ENCODE measurements at regions not wholly inside any gene's neighbourhood (a gene's known extent, or its start where the extent isn't known, plus 50 kb on each side); places are given as distances from the start of the nearest gene placed in this dataset.

- no peak for DNase-seq (ENCODE audit: low spot score in 2 of 2, unreplicated experiment in 2 of 2)
- no peaks in the 10 kb centered on the region for H3K4me1 Mint-ChIP-seq
- H3K9me3 Mint-ChIP-seq = no peaks in the 10 kb centered on the region
- no peak overlapping the region for H3K27ac Mint-ChIP-seq
- H3K4me3 Mint-ChIP-seq = no peak overlapping the region
- H3K36me3 Mint-ChIP-seq = no peaks in the 10 kb centered on the region
- TF ChIP-seq, protein P1, sequence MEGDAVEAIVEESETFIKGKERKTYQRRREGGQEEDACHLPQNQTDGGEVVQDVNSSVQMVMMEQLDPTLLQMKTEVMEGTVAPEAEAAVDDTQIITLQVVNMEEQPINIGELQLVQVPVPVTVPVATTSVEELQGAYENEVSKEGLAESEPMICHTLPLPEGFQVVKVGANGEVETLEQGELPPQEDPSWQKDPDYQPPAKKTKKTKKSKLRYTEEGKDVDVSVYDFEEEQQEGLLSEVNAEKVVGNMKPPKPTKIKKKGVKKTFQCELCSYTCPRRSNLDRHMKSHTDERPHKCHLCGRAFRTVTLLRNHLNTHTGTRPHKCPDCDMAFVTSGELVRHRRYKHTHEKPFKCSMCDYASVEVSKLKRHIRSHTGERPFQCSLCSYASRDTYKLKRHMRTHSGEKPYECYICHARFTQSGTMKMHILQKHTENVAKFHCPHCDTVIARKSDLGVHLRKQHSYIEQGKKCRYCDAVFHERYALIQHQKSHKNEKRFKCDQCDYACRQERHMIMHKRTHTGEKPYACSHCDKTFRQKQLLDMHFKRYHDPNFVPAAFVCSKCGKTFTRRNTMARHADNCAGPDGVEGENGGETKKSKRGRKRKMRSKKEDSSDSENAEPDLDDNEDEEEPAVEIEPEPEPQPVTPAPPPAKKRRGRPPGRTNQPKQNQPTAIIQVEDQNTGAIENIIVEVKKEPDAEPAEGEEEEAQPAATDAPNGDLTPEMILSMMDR (IDR thresholded peaks at IDR 0.05; ENCODE audit: unreplicated experiment) = no peak
- no peaks in the 10 kb centered on the region for H3K27me3 Mint-ChIP-seq (ENCODE audit: low read depth)
Measured at GRCh38 chr16:6231398-6231797, 1101.2 kb upstream of the RBFOX1 start.

GRCh38 chr16:6229186-6229585, 1103.5 kb upstream of the RBFOX1 start:
- Mint-ChIP-seq H3K36me3 (no peaks in the 10 kb centered on the region), H3K4me3 (no peak overlapping the region), H3K9me3 (no peaks in the 10 kb centered on the region), H3K27me3 (ENCODE audit: low read depth) (no peaks in the 10 kb centered on the region), H3K27ac (no peak overlapping the region), H3K4me1 (no peaks in the 10 kb centered on the region)
- DNase-seq (ENCODE audit: low spot score in 2 of 2, unreplicated experiment in 2 of 2) = no peak
- TF ChIP-seq, protein P1 (IDR thresholded peaks at IDR 0.05; ENCODE audit: unreplicated experiment) = no peak

DNA sequence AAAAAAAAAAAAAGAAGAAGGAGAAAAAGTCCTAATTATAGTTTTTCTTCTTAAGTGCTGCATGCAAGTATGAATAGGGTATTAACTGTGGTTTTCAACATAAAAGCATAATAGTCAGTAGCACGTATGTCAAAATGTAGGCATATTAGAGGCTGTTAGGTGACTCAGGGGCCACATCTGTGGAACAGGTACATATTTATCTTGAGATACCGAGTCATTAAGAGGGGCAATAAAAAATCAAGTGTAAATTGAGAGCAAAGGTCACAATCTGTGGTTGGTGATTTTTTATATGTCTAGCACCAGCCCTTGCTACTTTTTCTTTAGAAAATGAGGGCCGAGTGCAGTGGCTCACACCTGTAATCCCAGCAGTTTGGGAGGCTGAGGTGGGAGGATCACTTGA, 1113.8 kb upstream of the RBFOX1 start:
- Mint-ChIP-seq H3K27ac (no peak overlapping the region), H3K36me3 (no peaks in the 10 kb centered on the region), H3K27me3 (ENCODE audit: low read depth) (peaks cover 13% of the 10 kb centered on the region), H3K9me3 (no peaks in the 10 kb centered on the region), H3K4me1 (no peaks in the 10 kb centered on the region), H3K4me3 (no peak overlapping the region)
- no peak for DNase-seq (ENCODE audit: low spot score in 2 of 2, unreplicated experiment in 2 of 2)
- TF ChIP-seq, protein P1 (IDR thresholded peaks at IDR 0.05; ENCODE audit: unreplicated experiment) = no peak

- TF ChIP-seq, protein P1 (IDR thresholded peaks at IDR 0.05; ENCODE audit: unreplicated experiment) = no peak
- DNase-seq (ENCODE audit: low spot score in 2 of 2, unreplicated experiment in 2 of 2) = no peak
- Mint-ChIP-seq H3K27me3 (ENCODE audit: low read depth) (peaks cover 16% of the 10 kb centered on the region), H3K36me3 (no peaks in the 10 kb centered on the region), H3K9me3 (no peaks in the 10 kb centered on the region), H3K27ac (no peak overlapping the region), H3K4me1 (no peaks in the 10 kb centered on the region), H3K4me3 (no peak overlapping the region)
Measured at GRCh38 chr16:6216836-6217235, 1115.8 kb upstream of the RBFOX1 start.

DNA sequence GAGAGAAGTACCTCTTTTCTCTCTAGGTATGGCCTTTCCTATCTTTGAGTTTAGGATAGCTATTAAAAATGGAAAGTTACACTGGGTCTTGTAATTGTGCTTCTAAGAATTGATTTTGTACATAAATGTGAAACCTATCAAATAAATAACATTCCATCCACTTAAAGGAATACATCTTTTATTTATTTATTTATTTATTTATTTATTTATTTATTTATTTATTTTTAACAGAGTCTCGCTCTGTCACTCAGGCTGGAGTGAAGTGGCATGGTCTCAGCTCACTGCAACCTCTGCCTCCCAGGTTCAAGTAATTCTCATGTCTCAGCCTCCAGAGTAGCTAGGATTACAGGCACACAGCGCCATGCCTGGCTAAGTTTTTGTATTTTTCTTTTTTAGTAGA, 1114.0 kb upstream of the EEF2KMT start:
- Mint-ChIP-seq H3K4me1 (no peaks in the 10 kb centered on the region), H3K27me3 (ENCODE audit: low read depth) (peaks cover 14% of the 10 kb centered on the region), H3K27ac (no peak overlapping the region), H3K36me3 (no peaks in the 10 kb centered on the region), H3K9me3 (no peaks in the 10 kb centered on the region), H3K4me3 (no peak overlapping the region)
- TF ChIP-seq, protein P1 (IDR thresholded peaks at IDR 0.05; ENCODE audit: unreplicated experiment) = no peak
- no peak for DNase-seq (ENCODE audit: low spot score in 2 of 2, unreplicated experiment in 2 of 2)

DNA sequence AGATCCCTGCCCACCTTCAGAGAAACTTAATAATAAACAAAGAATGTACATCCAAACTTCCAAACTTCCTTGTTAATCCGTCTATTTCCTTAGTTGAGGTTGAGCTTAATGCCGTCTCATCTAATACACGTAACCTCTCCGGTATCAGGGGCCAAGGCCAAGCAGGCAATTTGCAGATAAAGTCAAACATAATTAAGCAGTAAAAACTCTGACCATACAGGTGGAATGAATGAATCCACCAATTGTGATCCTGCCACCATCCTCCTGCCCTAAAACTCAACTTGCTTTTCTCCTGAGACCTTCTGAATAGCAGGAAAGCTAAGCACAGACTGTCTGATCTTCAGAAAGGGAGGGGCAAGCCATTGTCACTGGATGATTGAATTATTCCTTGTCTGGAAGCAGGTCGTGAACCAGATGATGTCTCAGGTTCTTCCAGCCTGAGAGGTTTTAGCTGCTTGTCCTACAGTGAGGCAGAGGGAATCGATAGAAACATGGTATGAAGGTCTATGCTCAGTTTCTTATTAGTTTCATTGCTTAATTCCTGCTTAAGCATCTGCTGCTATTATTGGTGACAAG, 1111.8 kb upstream of the EEF2KMT start:
- Mint-ChIP-seq H3K27me3 (ENCODE audit: low read depth) (peaks cover 7% of the 10 kb centered on the region), H3K36me3 (no peaks in the 10 kb centered on the region), H3K9me3 (no peaks in the 10 kb centered on the region), H3K27ac (no peak overlapping the region), H3K4me3 (no peak overlapping the region), H3K4me1 (no peaks in the 10 kb centered on the region)
- TF ChIP-seq, protein P1 (IDR thresholded peaks at IDR 0.05; ENCODE audit: unreplicated experiment) = no peak
- no peak for DNase-seq (ENCODE audit: low spot score in 2 of 2, unreplicated experiment in 2 of 2)
